Epithelial cell of esophagus (primary cell): ENCODE measurements at regions not wholly inside any gene's neighbourhood (a gene's known extent, or its start where the extent isn't known, plus 50 kb on each side); places are given as distances from the start of the nearest gene placed in this dataset.

Experiments
- DNase-seq: peaks from one replicate; pipeline ENCODE4 v3.0.0; 2010; ENCODE audit warnings: low read depth
- H3K4me3 ChIP-seq: 2 replicates; pipeline ENCODE4 v1.5.1; 2011; ENCODE audit warnings: mild to moderate bottlenecking, low read length, control low read depth
- TF ChIP-seq, protein P1 (sequence below): IDR thresholded peaks from 2 replicates; pipeline ENCODE4 v1.5.1; 2011; ENCODE audit warnings: low read depth, mild to moderate bottlenecking, low read length, control low read depth, inconsistent platforms; ENCODE audit not compliant: insufficient read depth; ENCODE audit errors: missing control alignments

DNA sequence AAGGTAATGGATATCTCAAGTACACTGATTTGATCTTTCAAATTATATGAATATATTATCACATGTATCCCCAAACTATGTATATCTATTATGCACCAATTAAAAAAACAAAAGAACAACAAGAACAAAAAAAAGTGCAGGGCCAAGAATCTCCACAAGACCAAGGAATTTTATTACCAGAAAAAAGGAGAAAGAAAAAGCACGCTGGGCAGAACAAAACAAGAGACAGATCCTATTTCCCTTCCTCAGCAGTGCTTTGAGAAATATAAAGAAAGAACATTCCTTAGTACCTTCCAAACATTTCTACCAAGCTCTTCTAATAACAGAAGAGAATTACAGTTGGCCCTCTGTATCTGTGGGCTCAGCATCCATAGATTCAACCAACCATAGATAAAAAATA, 144.7 kb upstream of the CREB1 start:
- TF ChIP-seq, protein P1, sequence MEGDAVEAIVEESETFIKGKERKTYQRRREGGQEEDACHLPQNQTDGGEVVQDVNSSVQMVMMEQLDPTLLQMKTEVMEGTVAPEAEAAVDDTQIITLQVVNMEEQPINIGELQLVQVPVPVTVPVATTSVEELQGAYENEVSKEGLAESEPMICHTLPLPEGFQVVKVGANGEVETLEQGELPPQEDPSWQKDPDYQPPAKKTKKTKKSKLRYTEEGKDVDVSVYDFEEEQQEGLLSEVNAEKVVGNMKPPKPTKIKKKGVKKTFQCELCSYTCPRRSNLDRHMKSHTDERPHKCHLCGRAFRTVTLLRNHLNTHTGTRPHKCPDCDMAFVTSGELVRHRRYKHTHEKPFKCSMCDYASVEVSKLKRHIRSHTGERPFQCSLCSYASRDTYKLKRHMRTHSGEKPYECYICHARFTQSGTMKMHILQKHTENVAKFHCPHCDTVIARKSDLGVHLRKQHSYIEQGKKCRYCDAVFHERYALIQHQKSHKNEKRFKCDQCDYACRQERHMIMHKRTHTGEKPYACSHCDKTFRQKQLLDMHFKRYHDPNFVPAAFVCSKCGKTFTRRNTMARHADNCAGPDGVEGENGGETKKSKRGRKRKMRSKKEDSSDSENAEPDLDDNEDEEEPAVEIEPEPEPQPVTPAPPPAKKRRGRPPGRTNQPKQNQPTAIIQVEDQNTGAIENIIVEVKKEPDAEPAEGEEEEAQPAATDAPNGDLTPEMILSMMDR, result no peak
- no peak overlapping the region for H3K4me3 ChIP-seq
- DNase-seq, result no peak

DNA sequence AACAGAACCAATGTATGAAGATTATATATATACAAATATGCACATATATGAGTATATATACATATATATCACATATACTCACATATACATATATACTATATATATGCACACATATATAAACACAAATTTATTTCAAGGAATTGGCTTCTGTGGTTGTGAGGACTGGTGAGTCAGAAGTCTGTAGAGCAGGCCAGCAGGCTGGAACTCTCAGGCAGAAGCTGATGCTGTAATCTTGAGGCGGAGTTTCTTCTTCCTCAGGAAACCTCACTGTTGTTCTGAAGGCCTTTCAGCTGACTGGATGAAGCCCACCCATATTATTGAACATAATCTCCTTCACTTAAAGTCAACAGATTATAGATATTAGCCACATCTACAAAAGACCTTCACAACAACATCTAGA, 143.9 kb upstream of the CREB1 start:
- TF ChIP-seq, protein P1, result no peak
- H3K4me3 ChIP-seq, result no peak overlapping the region
- peak; percentile 66 for DNase-seq

DNA sequence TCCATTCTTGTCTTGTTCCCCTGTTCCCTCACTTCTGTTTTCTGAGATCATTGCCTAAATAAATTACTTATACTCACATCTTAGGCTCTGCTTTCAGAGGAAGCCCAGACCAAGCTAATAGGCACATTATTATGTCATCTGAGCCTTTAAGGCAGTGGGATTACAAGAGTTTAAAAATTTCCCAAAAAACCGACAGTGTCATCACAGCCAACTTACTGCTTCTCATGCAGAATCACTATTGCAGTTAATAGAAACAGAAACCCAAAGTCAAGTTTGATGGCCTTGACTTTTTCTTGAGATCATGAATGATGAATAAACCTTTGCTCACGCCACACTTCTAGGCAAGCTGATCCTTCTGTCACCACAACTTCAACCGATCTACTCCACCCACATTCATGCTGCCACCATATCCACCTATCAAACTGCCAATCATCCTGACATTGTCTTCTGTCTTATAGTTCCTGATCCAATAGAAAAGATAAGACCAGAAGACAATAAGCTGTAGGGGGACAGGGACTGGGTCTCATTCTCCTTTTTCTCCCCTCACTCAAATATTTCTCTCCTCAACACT, 142.7 kb upstream of the CREB1 start:
- TF ChIP-seq, protein P1, result no peak
- no peak for DNase-seq
- H3K4me3 ChIP-seq, result no peak overlapping the region

DNA sequence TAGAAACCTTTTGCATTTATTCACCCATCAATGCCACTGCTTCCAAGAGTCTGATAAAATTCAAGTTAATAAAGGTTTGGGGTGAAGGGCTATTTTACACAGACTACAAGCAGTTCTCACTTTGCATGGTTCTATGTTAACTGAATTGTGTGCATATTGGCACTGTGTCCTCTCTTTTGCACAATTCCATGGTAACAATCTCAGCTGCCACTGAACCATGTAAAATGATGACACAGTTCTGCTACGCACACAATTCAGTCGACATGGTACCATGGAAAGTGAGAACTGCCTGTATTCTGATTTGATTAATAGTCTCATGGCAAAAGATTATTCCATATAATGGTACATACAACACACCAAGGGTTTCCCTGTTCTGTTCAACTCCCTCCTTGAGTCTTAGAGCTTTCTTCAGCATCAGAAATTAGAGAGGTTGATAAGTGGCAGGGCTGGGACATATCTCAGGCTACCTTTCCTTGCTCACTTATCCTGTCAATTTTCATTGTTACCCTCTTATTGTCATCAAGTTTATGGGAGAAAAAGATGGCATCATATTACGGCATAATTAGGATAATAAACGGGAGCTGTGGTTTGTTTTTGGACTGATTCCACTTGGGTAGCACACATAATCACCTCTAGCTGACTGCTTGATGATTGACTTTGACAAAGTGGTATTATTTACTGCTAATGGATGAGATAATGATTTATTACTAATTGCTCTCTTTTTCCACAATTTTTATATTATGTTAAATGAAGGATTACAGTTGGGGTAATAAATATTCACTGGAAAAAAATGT, 139.3 kb upstream of the CREB1 start:
- DNase-seq, result no peak
- TF ChIP-seq, protein P1, result no peak
- H3K4me3 ChIP-seq, result no peak overlapping the region

DNA sequence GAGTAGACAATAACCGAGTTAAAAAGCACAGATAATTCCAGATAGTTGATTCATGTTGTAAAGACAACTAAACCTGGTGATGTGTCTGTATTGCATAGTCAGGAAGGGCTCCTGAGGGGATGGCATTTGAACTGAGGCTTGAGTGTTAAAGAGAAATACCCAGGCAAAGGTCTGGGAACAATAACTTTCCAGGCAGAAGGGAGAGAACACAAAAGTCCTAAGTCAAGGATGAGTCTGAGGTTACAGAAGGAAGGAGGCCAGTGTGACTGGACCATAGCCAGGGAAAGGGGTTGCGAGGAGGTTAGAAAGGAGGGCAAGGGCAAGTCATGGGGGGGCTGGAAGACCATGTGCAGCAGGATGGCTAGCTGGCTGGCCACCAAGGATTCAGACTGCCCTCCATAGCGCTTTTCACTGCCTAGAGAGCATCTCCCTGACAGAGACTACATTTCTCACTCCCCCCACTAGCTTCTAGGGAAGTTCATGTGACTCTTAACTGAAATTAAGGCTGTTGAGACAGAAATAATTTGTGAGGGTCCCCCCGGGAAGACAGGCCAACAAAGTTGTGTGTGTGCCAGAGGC, 135.5 kb upstream of the CREB1 start:
- no peak overlapping the region for H3K4me3 ChIP-seq
- DNase-seq, result peak; percentile 87
- TF ChIP-seq, protein P1, result no peak

DNA sequence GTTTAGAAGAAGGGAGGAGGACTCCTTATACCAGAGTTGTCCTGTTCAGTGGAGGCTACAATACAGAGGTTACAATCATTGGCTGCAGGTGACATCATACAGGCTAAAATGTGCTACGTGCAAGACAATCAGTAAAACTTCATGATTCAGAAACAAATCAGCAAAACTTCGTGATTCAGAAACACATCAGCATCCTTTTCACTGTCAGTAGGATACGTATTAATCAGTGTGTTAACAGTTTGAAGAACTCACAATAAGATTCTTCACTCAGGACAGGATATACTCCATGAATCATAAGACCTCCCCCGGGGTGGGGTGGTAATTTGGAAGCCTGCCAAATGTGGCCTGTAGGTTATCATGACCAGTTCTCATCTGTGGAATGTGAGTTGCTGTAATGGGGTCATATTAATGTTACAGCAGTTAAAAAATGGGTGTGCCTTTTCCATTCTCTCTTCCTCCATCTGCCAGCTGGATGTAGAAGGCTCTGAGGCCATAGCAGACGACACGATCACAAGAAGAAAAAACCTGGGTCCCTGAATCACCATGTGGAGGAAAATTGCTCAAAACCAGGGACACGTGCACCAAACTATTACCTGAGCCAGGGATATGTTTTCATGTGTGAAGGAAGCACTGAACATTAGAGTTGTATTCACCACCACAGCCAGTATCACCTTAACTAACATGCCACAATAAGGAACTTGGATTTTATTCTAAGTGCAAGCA, 134.8 kb upstream of the CREB1 start:
- TF ChIP-seq, protein P1, result no peak
- H3K4me3 ChIP-seq, result no peak overlapping the region
- peak; percentile 100 for DNase-seq
